ENCODE measurements at regions not wholly inside any gene's neighbourhood (a gene's known extent, or its start where the extent isn't known, plus 50 kb on each side); places are given as distances from the start of the nearest gene placed in this dataset.

- TF ChIP-seq TAF1 (IDR thresholded peaks at IDR 0.05; ENCODE audit: borderline replicate concordance, insufficient read depth, low read length) (no peak), SIN3A (IDR thresholded peaks at IDR 0.05; ENCODE audit: borderline replicate concordance, insufficient read depth, low read length) (no peak)
Observed at GRCh38 chr14:85234156-85235025, 295.6 kb upstream of the FLRT2 start.
